K562 (cell line): ENCODE measurements at regions not wholly inside any gene's neighbourhood (a gene's known extent, or its start where the extent isn't known, plus 50 kb on each side); places are given as distances from the start of the nearest gene placed in this dataset.

Experiments used
- ATAC-seq: fragments of 200-7000 bp; cut with Tn5 transposase; 3 replicates; pipeline ENCODE4 v1.9.1; 2020; ENCODE audit warnings: moderate library complexity
- BruUV-seq: library from RNA; stranded (reverse); fragments of 400-500 nt; replicated peaks from 2 replicates; lab custom pipeline; 2021; lab: Mats Ljungman, UMichigan
- CTCF ChIA-PET: fragments of 300-600 bp; formaldehyde crosslinking; extraction: SDS; loops from one replicate; lab custom pipeline; 2021; ENCODE audit warnings: low intra/inter-chr PET ratio; lab: Yijun Ruan, JAX
- POLR2A ChIA-PET: fragments of 300-600, 350-650 bp; sonication (Branson Sonifier 250); formaldehyde crosslinking; extraction: SDS; loops from one replicate; lab custom pipeline; 2021; ENCODE audit warnings: antibody characterized with exemption, inconsistent platforms; lab: Yijun Ruan, JAX
- DNase-seq, 4 experiments: peaks; one replicate each; pipeline versions ENCODE4 v3.0.0 to v3.0.0-alpha.2; 2011 to 2018; ENCODE audit warnings: low spot score in 3 of 4, mixed read lengths in 3 of 4; ENCODE audit errors: extremely low read depth in 1 of 4
- FAIRE-seq: peaks from 2 replicates; lab custom pipeline; 2011; peaks lifted over from hg19 to GRCh38; lab: Jason Lieb, UNC
- H2AFZ ChIP-seq: 2 replicates; pipeline ENCODE4 v1.6.0; 2011; ENCODE audit warnings: low read depth, low read length, control low read depth, inconsistent platforms
- H3K27ac ChIP-seq: fragments of 200-600 bp; 3 replicates; pipeline ENCODE4 v1.8.0; 2011; ENCODE audit warnings: low read depth, mild to moderate bottlenecking, control low read depth, inconsistent platforms, low read length, moderate library complexity, mixed read lengths; ENCODE audit errors: extremely low read depth
- H3K27me3 ChIP-seq, 2 experiments: fragments of 300-600 bp in 1 of 2; 2 replicates in 1 of 2; 3 replicates in 1 of 2; pipeline versions ENCODE4 v1.6.0 to v1.8.0; 2011; ENCODE audit warnings: inconsistent platforms in 2 of 2, low read length in 2 of 2, mild to moderate bottlenecking in 1 of 2, mixed read lengths in 1 of 2, moderate library complexity in 1 of 2; ENCODE audit not compliant: control insufficient read depth in 2 of 2, insufficient read depth in 2 of 2
- H3K36me3 ChIP-seq: fragments of 300-600 bp; 3 replicates; pipeline ENCODE4 v1.8.0; 2011; ENCODE audit warnings: mild to moderate bottlenecking, low read length, inconsistent platforms; ENCODE audit not compliant: control insufficient read depth, insufficient read depth
- H3K4me1 ChIP-seq, 2 experiments: fragments of 200-600 bp in 1 of 2; replicated peaks in 1 of 2; 2 replicates in 1 of 2; 3 replicates in 1 of 2; pipeline versions ENCODE4 v1.5.1 to v1.8.0; 2011; ENCODE audit warnings: inconsistent platforms in 2 of 2, low read length in 2 of 2, mild to moderate bottlenecking in 1 of 2, mixed read lengths in 1 of 2, moderate library complexity in 1 of 2; ENCODE audit not compliant: control insufficient read depth in 2 of 2, insufficient read depth in 2 of 2
- H3K4me2 ChIP-seq: 2 replicates; pipeline ENCODE4 v1.6.1; 2011; ENCODE audit warnings: low read length, control low read depth, inconsistent platforms, mixed read lengths; ENCODE audit not compliant: insufficient read depth
- H3K4me3 ChIP-seq: fragments of 200-600 bp; sonication (generic), shearing (Covaris generic); 2 replicates; pipeline ENCODE4 v1.5.1; 2016; ENCODE audit warnings: control low read depth, inconsistent platforms
- H3K79me2 ChIP-seq: fragments of 200-600 bp; 3 replicates; pipeline ENCODE4 v1.8.0; 2011; ENCODE audit warnings: low read length, inconsistent platforms; ENCODE audit not compliant: control insufficient read depth, insufficient read depth
- H3K9ac ChIP-seq, 2 experiments: 2 replicates each; pipeline versions ENCODE4 v1.6.0 to v1.6.1; 2011; ENCODE audit warnings: low read depth in 2 of 2, low read length in 2 of 2, control low read depth in 1 of 2, inconsistent platforms in 1 of 2, mild to moderate bottlenecking in 1 of 2, mixed read lengths in 1 of 2; ENCODE audit not compliant: insufficient read depth in 1 of 2
- H3K9me1 ChIP-seq: one replicate; pipeline ENCODE4 v1.6.0; 2011; ENCODE audit warnings: inconsistent platforms, mild to moderate bottlenecking, low read length, moderate library complexity; ENCODE audit not compliant: control insufficient read depth, insufficient read depth
- H3K9me3 ChIP-seq: replicated peaks from 2 replicates; pipeline ENCODE4 v1.5.1; 2011; ENCODE audit warnings: low read depth, low read length, inconsistent platforms; ENCODE audit not compliant: control insufficient read depth, insufficient read depth
- H4K20me1 ChIP-seq: replicated peaks from 2 replicates; pipeline ENCODE4 v1.6.1; 2011; ENCODE audit warnings: low read length, inconsistent platforms, mixed read lengths; ENCODE audit not compliant: control insufficient read depth, insufficient read depth
- CBFA2T2 ChIP-seq: fragments of 450-650 bp; conservative IDR thresholded peaks from 2 replicates; pipeline ENCODE4 v1.6.1; 2017; ENCODE audit warnings: mild to moderate bottlenecking
- HDAC3 ChIP-seq: fragments of 450-650 bp; IDR thresholded peaks from 2 replicates; pipeline ENCODE4 v1.6.1; 2018; ENCODE audit warnings: borderline replicate concordance, mild to moderate bottlenecking, moderate library complexity; ENCODE audit not compliant: partially characterized antibody
- HSF4 ChIP-seq: fragments of 250-450 bp; sonication (Bioruptor Pico); IDR thresholded peaks from 2 replicates; pipeline ENCODE4 v2.1.2; 2022; ENCODE audit warnings: mild to moderate bottlenecking, moderate library complexity, borderline replicate concordance
- MLLT1 ChIP-seq, 2 experiments: fragments of 450-650 bp; IDR thresholded peaks; 2 replicates each; pipeline ENCODE4 v1.6.1; 2016
- NFRKB ChIP-seq: fragments of 450-650 bp; IDR thresholded peaks from 2 replicates; pipeline ENCODE4 v1.6.1; 2016; ENCODE audit warnings: low read depth
- RAD21 ChIP-seq, 2 experiments: fragments of 250-450 bp in 1 of 2; fragments of 450-650 bp in 1 of 2; sonication (Bioruptor Pico) in 1 of 2; formaldehyde crosslinking in 1 of 2; IDR thresholded peaks in 1 of 2; conservative IDR thresholded peaks in 1 of 2; 2 replicates each; pipeline versions ENCODE4 v1.4.0 to v1.8.0; 2020 to 2022; ENCODE audit warnings: mild to moderate bottlenecking in 2 of 2, moderate library complexity in 1 of 2
- RREB1 ChIP-seq: fragments of 250-450 bp; sonication (Bioruptor Pico); IDR thresholded peaks from 2 replicates; pipeline ENCODE4 v1.4.0; 2020
- ZBTB7A ChIP-seq: IDR thresholded peaks from 2 replicates; pipeline ENCODE4 v1.6.1; 2011; ENCODE audit warnings: low read depth, mild to moderate bottlenecking, low read length, moderate library complexity, borderline replicate concordance; ENCODE audit not compliant: control insufficient read depth
- ZMIZ1 ChIP-seq, 2 experiments: fragments of 150-350 bp in 1 of 2; IDR thresholded peaks; 2 replicates each; pipeline ENCODE4 v1.6.1; 2012 to 2016; ENCODE audit warnings: low read depth in 2 of 2, low read length in 2 of 2, mild to moderate bottlenecking in 1 of 2, moderate library complexity in 1 of 2
- ZNF512 ChIP-seq: IDR thresholded peaks from 2 replicates; pipeline ENCODE4 v1.6.1; 2016; ENCODE audit warnings: missing genetic modification characterization, missing compliant biosample characterization
- in situ Hi-C: fragments of 300-500 bp; cut with MboI; formaldehyde crosslinking; loops from 4 replicates; pipeline ENCODE4 v1.15.0; 2018; ENCODE audit warnings: inconsistent platforms, mixed read lengths
- intact Hi-C: fragments of 100-400 bp; cut with micrococcal nuclease; formaldehyde crosslinking; loops from 2 replicates; pipeline ENCODE4 v1.14.2; 2022

- H3K36me3 ChIP-seq: no peaks in the 10 kb centered on the region
- no peak for FAIRE-seq
- H3K4me3 ChIP-seq: no peak overlapping the region
- no peaks in the 10 kb centered on the region for H3K9me1 ChIP-seq
- in situ Hi-C loops (no loop called here), intact Hi-C loops (loop anchor here (5.0 kb wide), 1 partner anchor 56 kb away; no protein-coding TSS in a partner anchor)
- no peaks in the 10 kb centered on the region for H3K4me1 ChIP-seq
- H3K9ac ChIP-seq: no peak overlapping the region
- no peaks in the 10 kb centered on the region for H3K9me3 ChIP-seq
- no peak overlapping the region for H3K27ac ChIP-seq
- ChIA-PET CTCF (no interaction called here), POLR2A (interaction anchor here (0.6 kb wide), 1 partner anchor 102 kb away, joined by 3 read pairs; no protein-coding TSS in a partner anchor)
- no peaks in the 10 kb centered on the region for H4K20me1 ChIP-seq
- H3K79me2 ChIP-seq: no peaks in the 10 kb centered on the region
- no peak overlapping the region for H3K4me2 ChIP-seq
- H2AFZ ChIP-seq: no peak overlapping the region
- no peaks in the 10 kb centered on the region for H3K27me3 ChIP-seq
- no peak for DNase-seq
- no peak for ATAC-seq
- BruUV-seq: no TSS peak
- TF ChIP-seq HSF4 (CRISPR knock-in tag) (no peak), ZMIZ1 (IDR thresholded peaks at IDR 0.05; ENCODE audit: low read depth in 2 of 2, low read length in 2 of 2) (no peak), HDAC3 (no peak), ZNF512 (no peak), MLLT1 (IDR thresholded peaks at IDR 0.05) (no peak), ZBTB7A (no peak), CBFA2T2 (no peak), RAD21 (CRISPR knock-in tag; conservative IDR thresholded peaks at IDR 0.05 in 1 of 2, IDR thresholded peaks at IDR 0.05 in 1 of 2) (no peak), RREB1 (CRISPR knock-in tag) (no peak), NFRKB (no peak)
These were observed 152.5 kb upstream of the CLINT1 start for GRCh38 chr5:158011422-158011821.
